IPS-18a (cell line): ENCODE measurements at regions not wholly inside any gene's neighbourhood (a gene's known extent, or its start where the extent isn't known, plus 50 kb on each side); places are given as distances from the start of the nearest gene placed in this dataset.

Source experiments
- H3K27ac ChIP-seq: one replicate; pipeline ENCODE4 v1.5.1; 2013; ENCODE audit warnings: low read length
- H3K27me3 ChIP-seq: one replicate; pipeline ENCODE4 v1.6.1; 2013; ENCODE audit warnings: mild to moderate bottlenecking, low read length; ENCODE audit not compliant: control insufficient read depth, insufficient read depth
- H3K36me3 ChIP-seq: one replicate; pipeline ENCODE4 v1.6.1; 2013; ENCODE audit warnings: low read depth, low read length; ENCODE audit not compliant: control insufficient read depth
- H3K4me1 ChIP-seq: one replicate; pipeline ENCODE4 v1.6.1; 2013; ENCODE audit warnings: low read depth, low read length; ENCODE audit not compliant: control insufficient read depth
- H3K4me3 ChIP-seq: one replicate; pipeline ENCODE4 v1.5.1; 2013; ENCODE audit warnings: low read length
- H3K9ac ChIP-seq: one replicate; pipeline ENCODE4 v1.6.1; 2013; ENCODE audit warnings: mild to moderate bottlenecking, low read length, moderate library complexity
- H3K9me3 ChIP-seq: one replicate; pipeline ENCODE4 v1.6.1; 2013; ENCODE audit warnings: low read depth, low read length; ENCODE audit not compliant: control insufficient read depth

GRCh38 chr2:126413079-126413478 lies 242.9 kb upstream of the GYPC start:
- Histone ChIP-seq H3K27ac (no peak overlapping the region), H3K4me3 (no peak overlapping the region), H3K27me3 (no peaks in the 10 kb centered on the region)

GRCh38 chr2:126419403-126419802 lies 236.6 kb upstream of the GYPC start:
- Histone ChIP-seq H3K27ac (no peak overlapping the region), H3K9ac (no peak overlapping the region), H3K9me3 (peaks cover 4% of the 10 kb centered on the region), H3K4me3 (no peak overlapping the region), H3K4me1 (no peaks in the 10 kb centered on the region), H3K36me3 (no peaks in the 10 kb centered on the region), H3K27me3 (no peaks in the 10 kb centered on the region)

More at GRCh38 chr2:126413079-126413478, 242.9 kb upstream of the GYPC start:
- Histone ChIP-seq H3K9ac (no peak overlapping the region), H3K9me3 (no peaks in the 10 kb centered on the region), H3K36me3 (no peaks in the 10 kb centered on the region), H3K4me1 (no peaks in the 10 kb centered on the region)

- no peaks in the 10 kb centered on the region for H3K36me3 ChIP-seq
- no peaks in the 10 kb centered on the region for H3K27me3 ChIP-seq
- H3K27ac ChIP-seq: no peak overlapping the region
- no peaks in the 10 kb centered on the region for H3K9me3 ChIP-seq
- no peak overlapping the region for H3K9ac ChIP-seq
- H3K4me1 ChIP-seq: no peaks in the 10 kb centered on the region
- no peak overlapping the region for H3K4me3 ChIP-seq
Observed at GRCh38 chr2:126425943-126426342, 230.0 kb upstream of the GYPC start.

- no peaks in the 10 kb centered on the region for H3K9me3 ChIP-seq
- H3K9ac ChIP-seq: no peak overlapping the region
- H3K4me3 ChIP-seq: no peak overlapping the region
- H3K36me3 ChIP-seq: no peaks in the 10 kb centered on the region
- no peaks in the 10 kb centered on the region for H3K27me3 ChIP-seq
- no peaks in the 10 kb centered on the region for H3K4me1 ChIP-seq
- H3K27ac ChIP-seq: no peak overlapping the region
Observed at GRCh38 chr2:126429103-126429502, 226.9 kb upstream of the GYPC start.

GRCh38 chr2:126431136-126431535 lies 224.8 kb upstream of the GYPC start:
- H3K27ac ChIP-seq: no peak overlapping the region
- no peaks in the 10 kb centered on the region for H3K9me3 ChIP-seq
- no peaks in the 10 kb centered on the region for H3K27me3 ChIP-seq
- no peaks in the 10 kb centered on the region for H3K4me1 ChIP-seq
- H3K4me3 ChIP-seq: no peak overlapping the region
- no peak overlapping the region for H3K9ac ChIP-seq
- H3K36me3 ChIP-seq: no peaks in the 10 kb centered on the region

- Histone ChIP-seq H3K4me1 (no peaks in the 10 kb centered on the region), H3K27ac (no peak overlapping the region), H3K9ac (no peak overlapping the region), H3K4me3 (no peak overlapping the region), H3K27me3 (no peaks in the 10 kb centered on the region), H3K36me3 (no peaks in the 10 kb centered on the region), H3K9me3 (no peaks in the 10 kb centered on the region)
Observed at GRCh38 chr2:126436411-126436810, 219.5 kb upstream of the GYPC start.

- H3K9me3 ChIP-seq: no peaks in the 10 kb centered on the region
- H3K27me3 ChIP-seq: no peaks in the 10 kb centered on the region
- no peak overlapping the region for H3K27ac ChIP-seq
- no peak overlapping the region for H3K4me3 ChIP-seq
- H3K9ac ChIP-seq: no peak overlapping the region
- H3K36me3 ChIP-seq: no peaks in the 10 kb centered on the region
- H3K4me1 ChIP-seq: no peaks in the 10 kb centered on the region
Observed at GRCh38 chr2:126437016-126437415, 218.9 kb upstream of the GYPC start.

- no peak overlapping the region for H3K9ac ChIP-seq
- H3K9me3 ChIP-seq: no peaks in the 10 kb centered on the region
- H3K27me3 ChIP-seq: no peaks in the 10 kb centered on the region
- no peak overlapping the region for H3K27ac ChIP-seq
- H3K4me3 ChIP-seq: no peak overlapping the region
- no peaks in the 10 kb centered on the region for H3K36me3 ChIP-seq
- no peaks in the 10 kb centered on the region for H3K4me1 ChIP-seq
Observed at GRCh38 chr2:126444512-126444911, 211.4 kb upstream of the GYPC start.

GRCh38 chr2:126446106-126446695 lies 209.8 kb upstream of the GYPC start:
- Histone ChIP-seq H3K4me1 (no peaks in the 10 kb centered on the region), H3K9me3 (no peaks in the 10 kb centered on the region), H3K27me3 (no peaks in the 10 kb centered on the region), H3K9ac (no peak overlapping the region), H3K4me3 (no peak overlapping the region), H3K27ac (no peak overlapping the region), H3K36me3 (no peaks in the 10 kb centered on the region)

- Histone ChIP-seq H3K4me3 (no peak overlapping the region), H3K27me3 (no peaks in the 10 kb centered on the region), H3K9ac (no peak overlapping the region), H3K36me3 (no peaks in the 10 kb centered on the region), H3K9me3 (no peaks in the 10 kb centered on the region), H3K27ac (no peak overlapping the region), H3K4me1 (no peaks in the 10 kb centered on the region)
Observed at GRCh38 chr2:126448611-126449010, 207.3 kb upstream of the GYPC start.

- Histone ChIP-seq H3K36me3 (no peaks in the 10 kb centered on the region), H3K4me1 (no peaks in the 10 kb centered on the region), H3K27ac (no peak overlapping the region), H3K27me3 (no peaks in the 10 kb centered on the region), H3K4me3 (no peak overlapping the region), H3K9me3 (no peaks in the 10 kb centered on the region), H3K9ac (no peak overlapping the region)
Observed at GRCh38 chr2:126449677-126450076, 206.3 kb upstream of the GYPC start.

- Histone ChIP-seq H3K36me3 (no peaks in the 10 kb centered on the region), H3K9ac (no peak overlapping the region), H3K27ac (no peak overlapping the region), H3K9me3 (no peaks in the 10 kb centered on the region), H3K27me3 (no peaks in the 10 kb centered on the region), H3K4me3 (no peak overlapping the region), H3K4me1 (no peaks in the 10 kb centered on the region)
Observed at GRCh38 chr2:126463892-126464674, 191.9 kb upstream of the GYPC start.
